SU-DHL-6 (cell line): ENCODE measurements at regions not wholly inside any gene's neighbourhood (a gene's known extent, or its start where the extent isn't known, plus 50 kb on each side); places are given as distances from the start of the nearest gene placed in this dataset.

Experiments
- H2AFZ ChIP-seq: fragments of 200-600 bp; sonication (generic); 2 replicates; pipeline ENCODE4 v1.6.1; 2014; ENCODE audit warnings: low read depth, mild to moderate bottlenecking, moderate library complexity, mixed read lengths, antibody characterized with exemption, low read length; ENCODE audit not compliant: severe bottlenecking
- H3F3A ChIP-seq: fragments of 200-600 bp; shearing (Covaris generic); 2 replicates; pipeline ENCODE4 v1.6.0; 2016; ENCODE audit warnings: antibody characterized with exemption, mild to moderate bottlenecking; ENCODE audit not compliant: insufficient read depth
- H3K27ac ChIP-seq: fragments of 200-600 bp; sonication (generic); 2 replicates; pipeline ENCODE4 v1.5.1; 2016; ENCODE audit warnings: low read depth, mild to moderate bottlenecking, low read length, moderate library complexity, mixed read lengths
- H3K27me3 ChIP-seq: fragments of 200-600 bp; sonication (generic), shearing (Covaris generic); 2 replicates; pipeline ENCODE4 v1.6.0; 2014; ENCODE audit warnings: mild to moderate bottlenecking, low read length
- H3K36me3 ChIP-seq: fragments of 200-600 bp; sonication (generic); 2 replicates; pipeline ENCODE4 v1.6.1; 2014; ENCODE audit warnings: mild to moderate bottlenecking, low read length, mixed read lengths
- H3K4me2 ChIP-seq: fragments of 300-600, 200-600 bp; shearing (Covaris generic), sonication (generic); 2 replicates; pipeline ENCODE4 v1.6.0; 2014; ENCODE audit warnings: low read length, low read depth, mild to moderate bottlenecking; ENCODE audit not compliant: poor library complexity, severe bottlenecking
- H3K4me3 ChIP-seq: fragments of 200-600 bp; sonication (generic); 2 replicates; pipeline ENCODE4 v1.5.1; 2014; ENCODE audit warnings: antibody characterized with exemption, low read length, mild to moderate bottlenecking, mixed read lengths; ENCODE audit not compliant: insufficient read depth, poor library complexity, severe bottlenecking
- H3K79me2 ChIP-seq: fragments of 200-600 bp; sonication (generic); 2 replicates; pipeline ENCODE4 v1.6.1; 2014; ENCODE audit warnings: mild to moderate bottlenecking, low read length, moderate library complexity; ENCODE audit not compliant: insufficient read depth
- H3K9ac ChIP-seq: fragments of 200-600 bp; sonication (generic); 2 replicates; pipeline ENCODE4 v1.7.0; 2014; ENCODE audit warnings: mild to moderate bottlenecking, low read length
- H3K9me2 ChIP-seq: fragments of 200-600 bp; sonication (generic); replicated peaks from 2 replicates; pipeline ENCODE4 v1.6.1; 2014; ENCODE audit warnings: low read length; ENCODE audit not compliant: insufficient read depth
- H3K9me3 ChIP-seq: fragments of 200-600 bp; sonication (generic); 2 replicates; pipeline ENCODE4 v1.6.1; 2014; ENCODE audit warnings: low read length, mixed read lengths; ENCODE audit not compliant: insufficient read depth
- H4K20me1 ChIP-seq: fragments of 200-600 bp; sonication (generic); 2 replicates; pipeline ENCODE4 v1.6.1; 2014; ENCODE audit warnings: low read depth, mild to moderate bottlenecking, antibody characterized with exemption, low read length, moderate library complexity, mixed read lengths
- EZH2phosphoT487 ChIP-seq: fragments of 200-600 bp; sonication (generic), shearing (Covaris generic); conservative IDR thresholded peaks from 2 replicates; pipeline ENCODE4 v1.6.1; 2018; ENCODE audit warnings: mild to moderate bottlenecking, antibody characterized with exemption, low read length, moderate library complexity, mixed read lengths
- TF ChIP-seq, protein P1 (sequence below): fragments of 200-600 bp; sonication (generic); IDR thresholded peaks from one replicate; pipeline ENCODE4 v1.5.1; 2017; ENCODE audit warnings: antibody characterized with exemption, mild to moderate bottlenecking, low read length, moderate library complexity; ENCODE audit not compliant: insufficient read depth, poor library complexity, severe bottlenecking

DNA sequence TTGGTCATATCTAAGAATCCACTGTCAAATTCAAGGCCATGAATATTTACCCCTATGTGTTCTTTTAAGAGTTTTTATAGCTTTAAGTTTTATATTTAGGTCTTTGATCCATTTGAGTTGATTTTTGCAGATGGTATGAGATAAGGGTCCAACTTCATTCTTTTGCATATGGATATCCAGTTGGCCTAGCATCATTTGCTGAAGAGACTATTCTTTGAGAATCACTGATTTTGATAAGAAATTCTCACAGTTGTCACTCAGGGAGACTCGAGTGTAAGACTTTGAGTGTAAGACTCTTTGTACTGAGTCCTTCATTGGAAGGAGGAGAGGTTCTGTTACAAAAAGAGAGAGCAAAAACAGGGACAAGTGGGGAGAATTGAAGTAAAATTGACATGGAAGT lies 74.8 kb downstream of the CBLL2 start:
- H3K9me2 ChIP-seq: no peaks in the 10 kb centered on the region

GRCh38 chrX:22349116-22349515 lies 76.4 kb downstream of the CBLL2 start:
- Histone ChIP-seq H4K20me1 (no peaks in the 10 kb centered on the region), H3K9me2 (no peaks in the 10 kb centered on the region), H3K79me2 (no peaks in the 10 kb centered on the region), H3K27ac (no peak overlapping the region), H3K9ac (no peak overlapping the region), H3K4me3 (no peak overlapping the region), H2AFZ (no peak overlapping the region), H3F3A (no peaks in the 10 kb centered on the region), H3K4me2 (no peak overlapping the region), H3K9me3 (no peaks in the 10 kb centered on the region), H3K27me3 (no peaks in the 10 kb centered on the region), H3K36me3 (no peaks in the 10 kb centered on the region)
- TF ChIP-seq, protein P1, sequence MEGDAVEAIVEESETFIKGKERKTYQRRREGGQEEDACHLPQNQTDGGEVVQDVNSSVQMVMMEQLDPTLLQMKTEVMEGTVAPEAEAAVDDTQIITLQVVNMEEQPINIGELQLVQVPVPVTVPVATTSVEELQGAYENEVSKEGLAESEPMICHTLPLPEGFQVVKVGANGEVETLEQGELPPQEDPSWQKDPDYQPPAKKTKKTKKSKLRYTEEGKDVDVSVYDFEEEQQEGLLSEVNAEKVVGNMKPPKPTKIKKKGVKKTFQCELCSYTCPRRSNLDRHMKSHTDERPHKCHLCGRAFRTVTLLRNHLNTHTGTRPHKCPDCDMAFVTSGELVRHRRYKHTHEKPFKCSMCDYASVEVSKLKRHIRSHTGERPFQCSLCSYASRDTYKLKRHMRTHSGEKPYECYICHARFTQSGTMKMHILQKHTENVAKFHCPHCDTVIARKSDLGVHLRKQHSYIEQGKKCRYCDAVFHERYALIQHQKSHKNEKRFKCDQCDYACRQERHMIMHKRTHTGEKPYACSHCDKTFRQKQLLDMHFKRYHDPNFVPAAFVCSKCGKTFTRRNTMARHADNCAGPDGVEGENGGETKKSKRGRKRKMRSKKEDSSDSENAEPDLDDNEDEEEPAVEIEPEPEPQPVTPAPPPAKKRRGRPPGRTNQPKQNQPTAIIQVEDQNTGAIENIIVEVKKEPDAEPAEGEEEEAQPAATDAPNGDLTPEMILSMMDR: no peak
- TF ChIP-seq EZH2phosphoT487: no peak

More for the DNA sequence above, 74.8 kb downstream of the CBLL2 start:
- no peak overlapping the region for H2AFZ ChIP-seq
- H3K79me2 ChIP-seq: no peaks in the 10 kb centered on the region
- no peak overlapping the region for H3K4me3 ChIP-seq
- H3K27me3 ChIP-seq: no peaks in the 10 kb centered on the region
- no peaks in the 10 kb centered on the region for H3K36me3 ChIP-seq
- H3F3A ChIP-seq: no peaks in the 10 kb centered on the region
- no peaks in the 10 kb centered on the region for H3K9me3 ChIP-seq
- TF ChIP-seq EZH2phosphoT487: no peak
- TF ChIP-seq, protein P1: no peak
- no peaks in the 10 kb centered on the region for H4K20me1 ChIP-seq
- no peak overlapping the region for H3K4me2 ChIP-seq
- H3K27ac ChIP-seq: no peak overlapping the region
- no peak overlapping the region for H3K9ac ChIP-seq

DNA sequence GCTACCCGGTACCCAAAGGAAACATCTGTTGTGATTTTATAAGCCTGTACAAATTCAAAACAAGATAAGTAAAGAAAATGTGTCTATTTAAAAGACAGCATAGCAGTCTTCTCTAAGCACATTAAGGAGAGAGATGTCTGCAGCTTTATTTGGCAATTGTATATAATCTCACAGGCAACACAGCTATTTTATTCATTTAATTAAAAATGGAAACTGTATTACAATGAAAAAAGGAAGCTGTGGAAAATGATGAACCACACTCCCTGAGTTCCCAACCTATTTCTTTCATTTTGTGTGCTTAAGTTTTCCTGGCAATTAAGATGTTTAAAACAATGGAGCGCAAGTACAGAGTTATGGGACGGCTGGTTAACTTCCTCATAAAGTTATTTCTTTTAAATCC lies 78.4 kb downstream of the CBLL2 start:
- Histone ChIP-seq H3K9me2 (no peaks in the 10 kb centered on the region), H2AFZ (no peak overlapping the region), H3K4me3 (no peak overlapping the region), H3K4me2 (no peak overlapping the region), H3K27me3 (no peaks in the 10 kb centered on the region), H3K79me2 (no peaks in the 10 kb centered on the region), H3F3A (no peaks in the 10 kb centered on the region), H3K27ac (no peak overlapping the region), H3K9ac (no peak overlapping the region), H4K20me1 (no peaks in the 10 kb centered on the region), H3K36me3 (no peaks in the 10 kb centered on the region), H3K9me3 (no peaks in the 10 kb centered on the region)
- TF ChIP-seq, protein P1: no peak
- no peak for TF ChIP-seq EZH2phosphoT487
